Loucy (cell line): ENCODE measurements at regions not wholly inside any gene's neighbourhood (a gene's known extent, or its start where the extent isn't known, plus 50 kb on each side); places are given as distances from the start of the nearest gene placed in this dataset.
"Not testable (repeated sequence)": the region's sequence is repeated elsewhere in the genome, so short reads cannot be mapped to it uniquely, and the experiment has no call there.

Experiments
- EZH2phosphoT487 ChIP-seq: fragments of 200-600 bp; IDR thresholded peaks from 2 replicates; pipeline ENCODE4 v1.6.1; 2018; ENCODE audit warnings: antibody characterized with exemption, mild to moderate bottlenecking, moderate library complexity, borderline replicate concordance
- TF ChIP-seq, protein P1 (sequence below): fragments of 200-600 bp; sonication (generic); conservative IDR thresholded peaks from 2 replicates; pipeline ENCODE4 v1.5.1; 2014; ENCODE audit warnings: mild to moderate bottlenecking, antibody characterized with exemption, low read length

DNA sequence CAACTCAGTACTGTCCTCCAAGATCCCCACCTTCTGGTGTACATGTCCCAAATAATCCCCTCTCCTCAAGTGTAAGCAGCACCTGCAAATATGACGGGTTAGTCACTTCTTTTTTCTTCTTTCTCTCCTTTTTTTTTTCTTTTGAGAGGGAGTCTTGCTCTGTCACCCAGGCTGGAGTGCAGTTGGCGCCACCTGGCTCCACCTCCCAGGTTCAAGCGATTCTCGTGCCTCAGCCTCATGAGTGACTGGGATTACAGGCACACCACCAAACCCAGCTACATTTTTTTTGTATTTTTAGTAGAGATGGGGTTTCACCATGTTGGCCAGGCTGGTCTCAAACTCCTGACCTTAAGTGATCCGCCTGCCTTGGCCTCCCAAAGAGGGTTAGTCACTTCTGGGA, 123.8 kb upstream of the PALS2 start:
- TF ChIP-seq, protein P1, sequence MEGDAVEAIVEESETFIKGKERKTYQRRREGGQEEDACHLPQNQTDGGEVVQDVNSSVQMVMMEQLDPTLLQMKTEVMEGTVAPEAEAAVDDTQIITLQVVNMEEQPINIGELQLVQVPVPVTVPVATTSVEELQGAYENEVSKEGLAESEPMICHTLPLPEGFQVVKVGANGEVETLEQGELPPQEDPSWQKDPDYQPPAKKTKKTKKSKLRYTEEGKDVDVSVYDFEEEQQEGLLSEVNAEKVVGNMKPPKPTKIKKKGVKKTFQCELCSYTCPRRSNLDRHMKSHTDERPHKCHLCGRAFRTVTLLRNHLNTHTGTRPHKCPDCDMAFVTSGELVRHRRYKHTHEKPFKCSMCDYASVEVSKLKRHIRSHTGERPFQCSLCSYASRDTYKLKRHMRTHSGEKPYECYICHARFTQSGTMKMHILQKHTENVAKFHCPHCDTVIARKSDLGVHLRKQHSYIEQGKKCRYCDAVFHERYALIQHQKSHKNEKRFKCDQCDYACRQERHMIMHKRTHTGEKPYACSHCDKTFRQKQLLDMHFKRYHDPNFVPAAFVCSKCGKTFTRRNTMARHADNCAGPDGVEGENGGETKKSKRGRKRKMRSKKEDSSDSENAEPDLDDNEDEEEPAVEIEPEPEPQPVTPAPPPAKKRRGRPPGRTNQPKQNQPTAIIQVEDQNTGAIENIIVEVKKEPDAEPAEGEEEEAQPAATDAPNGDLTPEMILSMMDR, result not testable (repeated sequence)
- not testable (repeated sequence) for TF ChIP-seq EZH2phosphoT487
